Fibroblast of lung (primary cell): ENCODE measurements at regions not wholly inside any gene's neighbourhood (a gene's known extent, or its start where the extent isn't known, plus 50 kb on each side); places are given as distances from the start of the nearest gene placed in this dataset.

Source experiments
- DNase-seq, 2 donors: peaks; one replicate each; pipeline versions ENCODE4 v3.0.0 to v3.0.0-alpha.2; 2010; ENCODE audit warnings: low read depth in 2 of 2
- H2AFZ ChIP-seq: 2 replicates; pipeline ENCODE4 v1.5.1; 2012; ENCODE audit warnings: low read length, control low read depth, inconsistent platforms
- H3K27ac ChIP-seq: 2 replicates; pipeline ENCODE4 v1.5.1; 2011; ENCODE audit warnings: low read length, control low read depth; ENCODE audit not compliant: insufficient read depth
- H3K27me3 ChIP-seq: 2 replicates; pipeline ENCODE4 v1.5.1; 2011; ENCODE audit warnings: mild to moderate bottlenecking, low read length; ENCODE audit not compliant: control insufficient read depth, insufficient read depth
- H3K36me3 ChIP-seq: 2 replicates; pipeline ENCODE4 v1.5.1; 2011; ENCODE audit warnings: low read length; ENCODE audit not compliant: control insufficient read depth, insufficient read depth
- H3K4me1 ChIP-seq: 2 replicates; pipeline ENCODE4 v1.5.1; 2011; ENCODE audit warnings: low read length; ENCODE audit not compliant: control insufficient read depth, insufficient read depth; ENCODE audit errors: extremely low read depth
- H3K4me2 ChIP-seq: 2 replicates; pipeline ENCODE4 v1.5.1; 2011; ENCODE audit warnings: low read length, control low read depth; ENCODE audit not compliant: insufficient read depth; ENCODE audit errors: extremely low read depth
- H3K4me3 ChIP-seq, 4 experiments: fragments of 200-600 bp in 1 of 4; sonication (generic) in 1 of 4; replicated peaks in 1 of 4; 2 replicates each; pipeline ENCODE4 v1.5.1; 2011 to 2016; ENCODE audit warnings: low read length in 4 of 4, low read depth in 3 of 4, mild to moderate bottlenecking in 3 of 4, control low read depth in 2 of 4, inconsistent platforms in 1 of 4, mixed read lengths in 1 of 4; ENCODE audit not compliant: insufficient read depth in 1 of 4; ENCODE audit errors: control extremely low read depth in 1 of 4
- H3K79me2 ChIP-seq: 2 replicates; pipeline ENCODE4 v1.5.1; 2012; ENCODE audit warnings: mild to moderate bottlenecking, low read length, inconsistent platforms; ENCODE audit not compliant: control insufficient read depth, insufficient read depth
- H3K9ac ChIP-seq: 2 replicates; pipeline ENCODE4 v1.5.1; 2011; ENCODE audit warnings: mild to moderate bottlenecking, low read length, control low read depth; ENCODE audit not compliant: insufficient read depth
- H3K9me3 ChIP-seq: 2 replicates; pipeline ENCODE4 v1.5.1; 2012; ENCODE audit warnings: low read depth, low read length; ENCODE audit not compliant: control insufficient read depth, insufficient read depth
- H4K20me1 ChIP-seq: 2 replicates; pipeline ENCODE4 v1.5.1; 2011; ENCODE audit warnings: low read length; ENCODE audit not compliant: control insufficient read depth, insufficient read depth; ENCODE audit errors: extremely low read depth
- EZH2 ChIP-seq: IDR thresholded peaks from 2 replicates; pipeline ENCODE4 v1.5.1; 2012; ENCODE audit warnings: low read length, control low read depth, mild to moderate bottlenecking; ENCODE audit errors: missing control alignments
- TF ChIP-seq, protein P1 (sequence below), 2 donors: IDR thresholded peaks in 1 of 2; conservative IDR thresholded peaks in 1 of 2; 1 replicate in 1 of 2; 2 replicates in 1 of 2; pipeline ENCODE4 v1.5.1; 2011 to 2012; ENCODE audit warnings: low read length in 2 of 2, control low read depth in 1 of 2, inconsistent platforms in 1 of 2, low read depth in 1 of 2, mild to moderate bottlenecking in 1 of 2

DNA sequence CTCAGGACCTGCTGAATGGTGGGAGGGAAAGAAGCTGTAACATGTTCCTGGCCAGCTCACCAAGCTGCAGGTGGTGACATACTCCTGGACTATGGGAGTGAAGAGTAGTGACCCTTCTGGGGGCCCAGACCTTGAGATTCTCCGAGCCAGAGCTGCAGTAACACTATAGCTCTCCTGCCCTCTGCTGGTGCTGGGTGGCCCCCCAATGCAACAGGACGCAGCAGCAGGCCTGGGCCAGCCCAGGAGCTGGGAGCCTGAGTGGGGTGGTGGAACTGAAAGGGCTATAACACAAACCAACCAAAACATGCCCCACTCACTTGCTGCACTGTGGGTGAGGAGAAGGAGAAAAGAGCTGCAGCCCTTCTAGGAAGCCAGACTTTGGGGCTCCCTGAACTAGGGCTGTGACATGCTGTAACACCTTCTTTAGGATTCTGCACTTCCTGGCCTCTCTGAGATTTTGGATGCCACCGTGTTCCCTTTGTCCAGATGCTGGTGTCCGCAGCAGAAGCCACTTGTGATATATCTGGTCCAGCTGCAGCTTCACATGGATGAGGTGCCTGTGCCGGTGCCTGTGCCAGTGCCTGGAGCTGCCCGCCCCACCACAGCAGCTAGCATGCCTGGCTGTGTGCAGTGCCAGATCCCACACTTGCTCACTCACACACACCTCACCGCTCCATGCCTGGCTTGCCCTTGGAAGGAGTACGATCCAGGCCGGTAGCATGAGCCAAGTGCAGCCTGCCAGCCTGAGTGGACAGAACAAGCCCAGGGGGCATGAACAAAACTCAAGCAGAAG is 636.8 kb upstream of the KCNMB2 start:
- Histone ChIP-seq H3K27me3 (no peaks in the 10 kb centered on the region), H3K36me3 (no peaks in the 10 kb centered on the region), H3K27ac (no peak overlapping the region), H3K9me3 (no peaks in the 10 kb centered on the region), H3K4me3 (no peak overlapping the region), H2AFZ (no peak overlapping the region), H3K4me1 (peaks cover 6% of the 10 kb centered on the region), H3K9ac (no peak overlapping the region), H3K4me2 (no peak overlapping the region), H3K79me2 (no peaks in the 10 kb centered on the region), H4K20me1 (no peaks in the 10 kb centered on the region)
- TF ChIP-seq EZH2: no peak
- TF ChIP-seq, protein P1, sequence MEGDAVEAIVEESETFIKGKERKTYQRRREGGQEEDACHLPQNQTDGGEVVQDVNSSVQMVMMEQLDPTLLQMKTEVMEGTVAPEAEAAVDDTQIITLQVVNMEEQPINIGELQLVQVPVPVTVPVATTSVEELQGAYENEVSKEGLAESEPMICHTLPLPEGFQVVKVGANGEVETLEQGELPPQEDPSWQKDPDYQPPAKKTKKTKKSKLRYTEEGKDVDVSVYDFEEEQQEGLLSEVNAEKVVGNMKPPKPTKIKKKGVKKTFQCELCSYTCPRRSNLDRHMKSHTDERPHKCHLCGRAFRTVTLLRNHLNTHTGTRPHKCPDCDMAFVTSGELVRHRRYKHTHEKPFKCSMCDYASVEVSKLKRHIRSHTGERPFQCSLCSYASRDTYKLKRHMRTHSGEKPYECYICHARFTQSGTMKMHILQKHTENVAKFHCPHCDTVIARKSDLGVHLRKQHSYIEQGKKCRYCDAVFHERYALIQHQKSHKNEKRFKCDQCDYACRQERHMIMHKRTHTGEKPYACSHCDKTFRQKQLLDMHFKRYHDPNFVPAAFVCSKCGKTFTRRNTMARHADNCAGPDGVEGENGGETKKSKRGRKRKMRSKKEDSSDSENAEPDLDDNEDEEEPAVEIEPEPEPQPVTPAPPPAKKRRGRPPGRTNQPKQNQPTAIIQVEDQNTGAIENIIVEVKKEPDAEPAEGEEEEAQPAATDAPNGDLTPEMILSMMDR (conservative IDR thresholded peaks at IDR 0.05 in 1 of 2, IDR thresholded peaks at IDR 0.05 in 1 of 2; ENCODE audit: low read depth in 1 of 2, low read length in 2 of 2): no peak
- no peak for DNase-seq

DNA sequence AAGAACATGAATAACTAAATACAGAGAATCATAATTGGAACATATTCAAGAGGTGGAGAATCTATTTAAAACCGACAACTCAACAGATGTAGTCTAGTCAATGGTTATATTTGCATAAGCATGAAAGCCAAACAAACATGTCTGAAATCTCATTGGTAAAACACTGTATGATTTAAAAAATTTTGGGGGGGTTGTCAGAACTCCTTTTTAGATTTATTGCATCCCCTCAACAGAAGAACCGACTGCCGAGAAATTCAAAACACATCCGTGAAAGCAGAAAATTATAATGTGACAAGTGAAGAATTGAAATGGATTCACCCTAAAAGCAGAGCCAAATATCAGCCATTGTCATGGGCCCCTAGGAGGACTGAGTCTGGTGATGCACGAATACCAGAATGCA is 633.4 kb upstream of the KCNMB2 start:
- H4K20me1 ChIP-seq: no peaks in the 10 kb centered on the region
- no peak for DNase-seq
- no peak for TF ChIP-seq EZH2
- TF ChIP-seq, protein P1 (conservative IDR thresholded peaks at IDR 0.05 in 1 of 2, IDR thresholded peaks at IDR 0.05 in 1 of 2; ENCODE audit: low read depth in 1 of 2, low read length in 2 of 2): no peak

DNA sequence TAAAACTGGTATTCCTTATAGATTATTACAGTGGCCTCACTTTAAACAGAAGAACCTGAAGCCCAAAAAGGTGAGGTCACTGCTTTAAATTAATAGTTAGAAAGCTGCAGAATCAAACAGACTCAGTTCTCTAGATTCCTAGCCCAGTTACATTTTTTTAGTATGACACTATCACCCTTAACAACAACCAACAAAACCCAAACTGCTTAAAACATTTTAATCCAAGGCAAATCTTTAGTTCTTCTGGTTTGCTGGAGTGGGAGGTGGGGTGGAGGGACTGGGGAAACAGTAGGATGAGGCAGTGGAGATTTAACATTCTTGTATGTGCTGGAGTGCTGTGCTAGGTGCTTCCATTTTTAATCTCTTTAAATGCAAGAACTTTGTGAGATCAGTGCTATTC is 631.6 kb upstream of the KCNMB2 start:
- no peaks in the 10 kb centered on the region for H3K79me2 ChIP-seq
- H3K9ac ChIP-seq: no peak overlapping the region
- H4K20me1 ChIP-seq: no peaks in the 10 kb centered on the region
- peaks cover 19% of the 10 kb centered on the region for H3K4me1 ChIP-seq
- H2AFZ ChIP-seq: no peak overlapping the region
- H3K27ac ChIP-seq: peak overlapping the region; percentile 55
- no peak for TF ChIP-seq EZH2
- TF ChIP-seq, protein P1 (conservative IDR thresholded peaks at IDR 0.05 in 1 of 2, IDR thresholded peaks at IDR 0.05 in 1 of 2; ENCODE audit: low read depth in 1 of 2, low read length in 2 of 2): no peak
- peak overlapping the region; percentile 54 for H3K4me2 ChIP-seq
- H3K9me3 ChIP-seq: no peaks in the 10 kb centered on the region
- peak in 1 of 2 donors; percentile 84 for DNase-seq
- no peak overlapping the region for H3K4me3 ChIP-seq
- no peaks in the 10 kb centered on the region for H3K27me3 ChIP-seq
- no peaks in the 10 kb centered on the region for H3K36me3 ChIP-seq

More for the DNA sequence above, 633.4 kb upstream of the KCNMB2 start:
- Histone ChIP-seq H3K9ac (no peak overlapping the region), H3K4me3 (no peak overlapping the region), H3K9me3 (no peaks in the 10 kb centered on the region), H3K4me1 (peaks cover 19% of the 10 kb centered on the region), H3K27ac (no peak overlapping the region), H3K4me2 (no peak overlapping the region), H2AFZ (no peak overlapping the region), H3K27me3 (no peaks in the 10 kb centered on the region), H3K36me3 (no peaks in the 10 kb centered on the region), H3K79me2 (no peaks in the 10 kb centered on the region)
